ENCODE measurements at regions not wholly inside any gene's neighbourhood (a gene's known extent, or its start where the extent isn't known, plus 50 kb on each side); places are given as distances from the start of the nearest gene placed in this dataset.
"Not testable (repeated sequence)": the region's sequence is repeated elsewhere in the genome, so short reads cannot be mapped to it uniquely, and the experiment has no call there.

GRCh38 chr10:3273966-3274365 lies 101.4 kb upstream of the PITRM1 start:
- no peak for DNase-seq (ENCODE audit: low read depth)
- in situ Hi-C loops (cut with HindIII; ENCODE audit: low pct_unique_long_range_greater_than_20kb, low sequenced_read_pairs): no loop called here

GRCh38 chr10:3272300-3272699 lies 99.7 kb upstream of the PITRM1 start:
- in situ Hi-C loops (cut with HindIII; ENCODE audit: low pct_unique_long_range_greater_than_20kb, low sequenced_read_pairs): no loop called here
- no peak for DNase-seq (ENCODE audit: low read depth)

GRCh38 chr10:3271354-3272115 lies 99.0 kb upstream of the PITRM1 start:
- in situ Hi-C loops (cut with HindIII; ENCODE audit: low pct_unique_long_range_greater_than_20kb, low sequenced_read_pairs): no loop called here
- DNase-seq (ENCODE audit: low read depth): no peak

GRCh38 chr10:3270577-3271316 lies 98.2 kb upstream of the PITRM1 start:
- DNase-seq (ENCODE audit: low read depth): no peak
- in situ Hi-C loops (cut with HindIII; ENCODE audit: low pct_unique_long_range_greater_than_20kb, low sequenced_read_pairs): no loop called here

- DNase-seq (ENCODE audit: low read depth): no peak
- in situ Hi-C loops (cut with HindIII; ENCODE audit: low pct_unique_long_range_greater_than_20kb, low sequenced_read_pairs): no loop called here
Measured at GRCh38 chr10:3268025-3268424, 95.4 kb upstream of the PITRM1 start.

- no peak for DNase-seq (ENCODE audit: low read depth)
- in situ Hi-C loops (cut with HindIII; ENCODE audit: low pct_unique_long_range_greater_than_20kb, low sequenced_read_pairs): no loop called here
Measured at GRCh38 chr10:3265088-3265487, 92.5 kb upstream of the PITRM1 start.

- DNase-seq (ENCODE audit: low read depth): no peak
- in situ Hi-C loops (cut with HindIII; ENCODE audit: low pct_unique_long_range_greater_than_20kb, low sequenced_read_pairs): no loop called here
Measured at GRCh38 chr10:3264161-3264761, 91.7 kb upstream of the PITRM1 start.

GRCh38 chr10:3263747-3264146 lies 91.2 kb upstream of the PITRM1 start:
- in situ Hi-C loops (cut with HindIII; ENCODE audit: low pct_unique_long_range_greater_than_20kb, low sequenced_read_pairs): no loop called here
- DNase-seq (ENCODE audit: low read depth): no peak

- no peak for DNase-seq (ENCODE audit: low read depth)
- in situ Hi-C loops (cut with HindIII; ENCODE audit: low pct_unique_long_range_greater_than_20kb, low sequenced_read_pairs): no loop called here
Measured at GRCh38 chr10:3263082-3263481, 90.5 kb upstream of the PITRM1 start.

- DNase-seq (ENCODE audit: low read depth): no peak
- in situ Hi-C loops (cut with HindIII; ENCODE audit: low pct_unique_long_range_greater_than_20kb, low sequenced_read_pairs): no loop called here
Measured at GRCh38 chr10:3261921-3262320, 89.3 kb upstream of the PITRM1 start.

GRCh38 chr10:3260066-3260834 lies 87.7 kb upstream of the PITRM1 start:
- in situ Hi-C loops (cut with HindIII; ENCODE audit: low pct_unique_long_range_greater_than_20kb, low sequenced_read_pairs): no loop called here
- DNase-seq (ENCODE audit: low read depth): no peak

- no peak for DNase-seq (ENCODE audit: low read depth)
- in situ Hi-C loops (cut with HindIII; ENCODE audit: low pct_unique_long_range_greater_than_20kb, low sequenced_read_pairs): no loop called here
Measured at GRCh38 chr10:3259499-3259898, 86.9 kb upstream of the PITRM1 start.

- in situ Hi-C loops (cut with HindIII; ENCODE audit: low pct_unique_long_range_greater_than_20kb, low sequenced_read_pairs): no loop called here
- DNase-seq (ENCODE audit: low read depth): no peak
Measured at GRCh38 chr10:3258394-3258793, 85.8 kb upstream of the PITRM1 start.

- no peak for DNase-seq (ENCODE audit: low read depth)
- in situ Hi-C loops (cut with HindIII; ENCODE audit: low pct_unique_long_range_greater_than_20kb, low sequenced_read_pairs): no loop called here
Measured at GRCh38 chr10:3255616-3256015, 83.0 kb upstream of the PITRM1 start.

- no peak for DNase-seq (ENCODE audit: low read depth)
- in situ Hi-C loops (cut with HindIII; ENCODE audit: low pct_unique_long_range_greater_than_20kb, low sequenced_read_pairs): no loop called here
Measured at GRCh38 chr10:3255075-3255474, 82.5 kb upstream of the PITRM1 start.

GRCh38 chr10:3253974-3254373 lies 81.4 kb upstream of the PITRM1 start:
- in situ Hi-C loops (cut with HindIII; ENCODE audit: low pct_unique_long_range_greater_than_20kb, low sequenced_read_pairs); DNase-seq (ENCODE audit: low read depth): not testable (repeated sequence)

GRCh38 chr10:3251172-3251571 lies 78.6 kb upstream of the PITRM1 start:
- in situ Hi-C loops (cut with HindIII; ENCODE audit: low pct_unique_long_range_greater_than_20kb, low sequenced_read_pairs): no loop called here

GRCh38 chr10:3249307-3249889 lies 76.8 kb upstream of the PITRM1 start:
- no peak for DNase-seq (ENCODE audit: low read depth)
- in situ Hi-C loops (cut with HindIII; ENCODE audit: low pct_unique_long_range_greater_than_20kb, low sequenced_read_pairs): no loop called here

More at GRCh38 chr10:3251172-3251571, 78.6 kb upstream of the PITRM1 start:
- DNase-seq (ENCODE audit: low read depth): no peak

All from Caki2 (cell line).